OCI-LY7 (cell line): ENCODE measurements at regions not wholly inside any gene's neighbourhood (a gene's known extent, or its start where the extent isn't known, plus 50 kb on each side); places are given as distances from the start of the nearest gene placed in this dataset.

ENCODE experiments used
- BruUV-seq: library from RNA; stranded (reverse); fragments of 400-500 nt; replicated peaks from 2 replicates; lab custom pipeline; 2021; lab: Mats Ljungman, UMichigan
- CTCF ChIA-PET: fragments of 300-600 bp; sonication (Branson Sonifier 250); formaldehyde crosslinking; loops from one replicate; lab custom pipeline; 2022; ENCODE audit warnings: antibody characterized with exemption; ENCODE audit not compliant: unreplicated experiment; lab: Charles Lee
- POLR2A ChIA-PET: fragments of 300-600 bp; sonication (Branson Sonifier 250); formaldehyde crosslinking; loops from one replicate; lab custom pipeline; 2022; ENCODE audit warnings: antibody characterized with exemption; lab: Charles Lee
- DNase-seq: peaks from one replicate; pipeline ENCODE4 v3.0.0-alpha.2; 2015; ENCODE audit warnings: low spot score
- H2AFZ ChIP-seq: fragments of 200-600 bp; sonication (generic), shearing (Covaris generic); 2 replicates; pipeline ENCODE4 v1.6.1; 2014; ENCODE audit warnings: mild to moderate bottlenecking, antibody characterized with exemption, low read length, moderate library complexity
- H3K27ac ChIP-seq: fragments of 200-600 bp; sonication (generic); 2 replicates; pipeline ENCODE4 v1.5.1; 2014; ENCODE audit warnings: mixed run types, low read depth, mild to moderate bottlenecking, moderate library complexity, low read length, inconsistent platforms; ENCODE audit not compliant: poor library complexity, severe bottlenecking
- H3K36me3 ChIP-seq: fragments of 200-600 bp; sonication (generic); 2 replicates; pipeline ENCODE4 v1.6.1; 2014; ENCODE audit warnings: mild to moderate bottlenecking, antibody characterized with exemption, low read length, moderate library complexity, mixed read lengths; ENCODE audit not compliant: insufficient read depth
- H3K4me1 ChIP-seq: fragments of 200-600 bp; sonication (generic); 2 replicates; pipeline ENCODE4 v1.5.1; 2014; ENCODE audit warnings: mild to moderate bottlenecking, low read length; ENCODE audit not compliant: insufficient read depth, poor library complexity, severe bottlenecking
- H3K4me2 ChIP-seq: fragments of 200-600 bp; sonication (generic); 2 replicates; pipeline ENCODE4 v1.6.1; 2014; ENCODE audit warnings: mild to moderate bottlenecking, low read length
- H3K4me3 ChIP-seq: fragments of 200-600 bp; sonication (generic); 2 replicates; pipeline ENCODE4 v1.5.1; 2014; ENCODE audit warnings: mild to moderate bottlenecking, low read depth, low read length; ENCODE audit not compliant: poor library complexity, severe bottlenecking
- H3K79me2 ChIP-seq: fragments of 200-600 bp; sonication (generic); 2 replicates; pipeline ENCODE4 v1.6.1; 2016; ENCODE audit warnings: low read depth, mild to moderate bottlenecking, low read length, moderate library complexity, mixed read lengths; ENCODE audit not compliant: insufficient read depth
- H3K9me2 ChIP-seq: fragments of 200-600 bp; sonication (generic); 2 replicates; pipeline ENCODE4 v1.6.1; 2016; ENCODE audit warnings: mild to moderate bottlenecking, low read length, mixed read lengths; ENCODE audit not compliant: insufficient read depth
- H3K9me3 ChIP-seq: fragments of 200-600 bp; sonication (generic); 2 replicates; pipeline ENCODE4 v1.6.1; 2014; ENCODE audit warnings: mild to moderate bottlenecking, mixed run types, low read length, mixed read lengths
- H4K20me1 ChIP-seq: fragments of 200-600 bp; sonication (generic); 2 replicates; pipeline ENCODE4 v1.6.1; 2014; ENCODE audit warnings: mild to moderate bottlenecking, antibody characterized with exemption, low read length, moderate library complexity, mixed read lengths; ENCODE audit not compliant: insufficient read depth
- EZH2phosphoT487 ChIP-seq: fragments of 200-600 bp; sonication (generic); IDR thresholded peaks from 2 replicates; pipeline ENCODE4 v1.6.1; 2018; ENCODE audit warnings: low read depth, borderline replicate concordance, mild to moderate bottlenecking, mixed run types, antibody characterized with exemption, low read length, moderate library complexity, mixed read lengths
- intact Hi-C: fragments of 100-400 bp; cut with micrococcal nuclease; formaldehyde crosslinking; loops from one replicate; pipeline ENCODE4 v1.10.0; 2022; ENCODE audit not compliant: unreplicated experiment
- TF ChIP-seq, protein P1 (sequence below): fragments of 200-600 bp; sonication (generic); conservative IDR thresholded peaks from 2 replicates; pipeline ENCODE4 v1.5.1; 2014; ENCODE audit warnings: mild to moderate bottlenecking, antibody characterized with exemption, low read length, moderate library complexity, mixed read lengths

DNA sequence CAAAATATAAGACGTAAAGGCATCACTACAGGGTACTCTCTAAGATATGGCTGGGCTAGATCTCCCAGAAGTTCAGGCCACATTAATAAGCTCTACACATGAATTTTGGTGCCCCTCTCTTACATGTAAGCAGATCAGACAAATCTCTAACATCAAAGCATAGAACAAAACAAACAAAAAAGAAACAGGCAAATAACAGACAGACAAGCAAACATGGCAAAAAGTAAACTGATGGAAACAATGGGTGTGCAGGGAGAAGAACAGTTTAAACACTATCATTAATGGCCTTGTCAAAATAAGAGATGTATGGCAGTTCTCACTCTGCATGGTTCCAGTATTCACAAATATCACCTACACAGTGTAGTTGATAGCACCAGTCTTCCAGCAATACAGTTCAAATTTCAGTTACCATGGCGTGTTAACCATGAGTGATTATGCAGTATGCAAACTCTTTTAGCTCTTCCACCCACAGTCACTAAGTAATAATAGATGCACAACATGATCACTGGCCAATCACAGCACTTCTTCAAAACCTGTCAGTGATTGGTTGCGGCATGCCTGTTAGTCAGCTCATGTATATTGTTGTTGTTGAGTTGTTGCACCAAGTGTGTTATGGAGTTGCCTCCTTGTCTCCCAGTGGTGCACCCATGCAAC, 110.7 kb upstream of the TLR3 start:
- intact Hi-C loops: no loop called here
- ChIA-PET POLR2A (no interaction called here), CTCF (no interaction called here)
- no peaks in the 10 kb centered on the region for H4K20me1 ChIP-seq
- no peak overlapping the region for H2AFZ ChIP-seq
- H3K4me3 ChIP-seq: no peak overlapping the region
- TF ChIP-seq EZH2phosphoT487: no peak
- TF ChIP-seq, protein P1, sequence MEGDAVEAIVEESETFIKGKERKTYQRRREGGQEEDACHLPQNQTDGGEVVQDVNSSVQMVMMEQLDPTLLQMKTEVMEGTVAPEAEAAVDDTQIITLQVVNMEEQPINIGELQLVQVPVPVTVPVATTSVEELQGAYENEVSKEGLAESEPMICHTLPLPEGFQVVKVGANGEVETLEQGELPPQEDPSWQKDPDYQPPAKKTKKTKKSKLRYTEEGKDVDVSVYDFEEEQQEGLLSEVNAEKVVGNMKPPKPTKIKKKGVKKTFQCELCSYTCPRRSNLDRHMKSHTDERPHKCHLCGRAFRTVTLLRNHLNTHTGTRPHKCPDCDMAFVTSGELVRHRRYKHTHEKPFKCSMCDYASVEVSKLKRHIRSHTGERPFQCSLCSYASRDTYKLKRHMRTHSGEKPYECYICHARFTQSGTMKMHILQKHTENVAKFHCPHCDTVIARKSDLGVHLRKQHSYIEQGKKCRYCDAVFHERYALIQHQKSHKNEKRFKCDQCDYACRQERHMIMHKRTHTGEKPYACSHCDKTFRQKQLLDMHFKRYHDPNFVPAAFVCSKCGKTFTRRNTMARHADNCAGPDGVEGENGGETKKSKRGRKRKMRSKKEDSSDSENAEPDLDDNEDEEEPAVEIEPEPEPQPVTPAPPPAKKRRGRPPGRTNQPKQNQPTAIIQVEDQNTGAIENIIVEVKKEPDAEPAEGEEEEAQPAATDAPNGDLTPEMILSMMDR: no peak
- no peaks in the 10 kb centered on the region for H3K36me3 ChIP-seq
- H3K4me2 ChIP-seq: no peak overlapping the region
- H3K9me3 ChIP-seq: no peaks in the 10 kb centered on the region
- no peaks in the 10 kb centered on the region for H3K79me2 ChIP-seq
- no peak overlapping the region for H3K27ac ChIP-seq
- H3K4me1 ChIP-seq: no peaks in the 10 kb centered on the region
- BruUV-seq: no TSS peak
- no peaks in the 10 kb centered on the region for H3K9me2 ChIP-seq
- no peak for DNase-seq

DNA sequence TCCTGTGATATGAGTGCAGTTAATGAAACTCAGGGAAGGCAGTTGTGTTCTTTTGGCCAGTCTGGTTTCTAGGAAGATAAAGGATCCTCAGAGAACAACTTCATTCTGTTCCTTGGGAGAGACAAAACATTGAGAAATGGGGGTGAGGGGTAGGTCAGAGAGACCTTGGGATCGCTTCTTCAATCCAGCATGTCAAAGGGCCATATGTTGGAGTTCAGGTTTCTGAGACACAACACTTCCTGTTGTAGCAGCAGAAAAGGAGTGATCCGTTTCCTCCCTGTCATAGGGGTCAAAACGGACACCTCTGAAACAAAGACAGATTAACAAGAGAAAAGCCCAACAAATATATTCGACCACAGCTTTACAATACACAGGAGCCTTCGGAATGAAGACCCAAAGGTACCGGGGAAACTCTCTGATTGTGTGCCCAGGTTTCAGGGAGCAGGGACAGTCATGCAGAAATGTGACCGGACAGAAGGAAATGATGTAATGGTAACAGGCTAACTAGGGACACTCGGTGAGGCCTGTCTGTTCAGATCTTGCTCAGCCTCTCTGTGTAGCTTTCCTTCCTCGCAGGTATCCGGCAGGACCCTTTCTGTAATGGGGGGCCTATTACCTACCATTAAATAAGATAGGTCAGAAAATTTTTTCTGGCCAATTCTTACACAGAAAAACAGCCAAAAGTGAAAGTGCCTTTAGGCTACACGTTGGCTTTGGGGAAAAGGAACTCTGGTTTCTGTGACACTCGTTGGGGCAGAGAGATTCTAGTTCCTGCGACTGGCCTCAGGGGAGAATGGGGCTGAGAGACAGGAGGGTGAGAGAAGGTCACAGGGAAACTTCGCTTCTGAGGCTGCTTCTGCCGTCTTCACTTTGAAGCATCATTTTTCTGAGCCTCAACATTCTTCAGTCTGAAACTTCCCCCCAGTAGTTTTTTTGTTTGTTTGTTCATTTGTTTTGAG, 103.3 kb upstream of the TLR3 start:
- ChIA-PET CTCF (no interaction called here), POLR2A (no interaction called here)
- no peak for DNase-seq
- no peak for TF ChIP-seq EZH2phosphoT487
- TF ChIP-seq, protein P1: no peak
- no peaks in the 10 kb centered on the region for H3K79me2 ChIP-seq
- H3K9me2 ChIP-seq: no peaks in the 10 kb centered on the region
- H3K4me2 ChIP-seq: peak overlapping the region; percentile 42; the same call in 1 of the 2 replicates
- H3K4me3 ChIP-seq: no peak overlapping the region
- H3K27ac ChIP-seq: no peak overlapping the region
- intact Hi-C loops: no loop called here
- no peaks in the 10 kb centered on the region for H3K36me3 ChIP-seq
- peak overlapping the region; percentile 81 for H2AFZ ChIP-seq
- no peaks in the 10 kb centered on the region for H4K20me1 ChIP-seq
- BruUV-seq: no TSS peak
- no peaks in the 10 kb centered on the region for H3K9me3 ChIP-seq
- peaks cover 2% of the 10 kb centered on the region for H3K4me1 ChIP-seq
